ENCODE measurements at regions not wholly inside any gene's neighbourhood (a gene's known extent, or its start where the extent isn't known, plus 50 kb on each side); places are given as distances from the start of the nearest gene placed in this dataset.

- CTCF ChIA-PET: no interaction called here
- Histone ChIP-seq H3K9ac (no peak overlapping the region), H3K36me3 (replicated peaks in 1 of 2; ENCODE audit: control insufficient read depth in 1 of 2, insufficient read depth in 2 of 2, low read length in 1 of 2) (no peaks in the 10 kb centered on the region), H3K4me1 (ENCODE audit: control insufficient read depth in 1 of 2, insufficient read depth in 2 of 2, low read depth in 1 of 2, low read length in 1 of 2) (peaks cover 0 to 4% of the 10 kb centered on the region in 2 experiments; a peak in 1 of 4 replicates), H3F3A (replicated peaks; ENCODE audit: insufficient read depth) (no peaks in the 10 kb centered on the region), H3K4me2 (no peak overlapping the region), H3K4me3 (ENCODE audit: low read depth in 2 of 2, low read length in 1 of 2) (no peak overlapping the region), H4K20me1 (ENCODE audit: insufficient read depth) (no peaks in the 10 kb centered on the region), H3K9me2 (no peaks in the 10 kb centered on the region), H3K27ac (ENCODE audit: low read depth in 2 of 2, low read length in 1 of 2) (no peak overlapping the region), H3K79me2 (ENCODE audit: insufficient read depth) (no peaks in the 10 kb centered on the region), H3K9me3 (no peaks in the 10 kb centered on the region), H3K27me3 (ENCODE audit: insufficient read depth) (no peaks in the 10 kb centered on the region), H2AFZ (ENCODE audit: low read depth) (no peak overlapping the region)
- DNase-seq: no peak
- POLR2A ChIA-PET: no interaction called here
- TF ChIP-seq USF1 (IDR thresholded peaks at IDR 0.05; ENCODE audit: borderline replicate concordance, low read depth) (no peak), ELF1 (IDR thresholded peaks at IDR 0.05) (no peak), MXI1 (IDR thresholded peaks at IDR 0.05; ENCODE audit: low read depth, low read length) (no peak), CTCF (IDR thresholded peaks at IDR 0.05) (no peak), FOXJ3 (CRISPR knock-in tag; IDR thresholded peaks at IDR 0.05) (no peak), CHD2 (IDR thresholded peaks at IDR 0.05; ENCODE audit: low read length, partially characterized antibody) (no peak), TCF12 (IDR thresholded peaks at IDR 0.05) (no peak), SMC3 (IDR thresholded peaks at IDR 0.05; ENCODE audit: low read depth, low read length) (no peak), GABPA (IDR thresholded peaks at IDR 0.05; ENCODE audit: low read depth) (no peak), SIN3A (IDR thresholded peaks at IDR 0.05; ENCODE audit: borderline replicate concordance, low read depth, low read length) (no peak), MEF2A (IDR thresholded peaks at IDR 0.05; ENCODE audit: borderline replicate concordance, low read depth) (no peak), NRF1 (IDR thresholded peaks at IDR 0.05; ENCODE audit: low read depth, low read length) (no peak), NFIC (IDR thresholded peaks at IDR 0.05; ENCODE audit: borderline replicate concordance) (no peak)
- TF ChIP-seq, protein P1, sequence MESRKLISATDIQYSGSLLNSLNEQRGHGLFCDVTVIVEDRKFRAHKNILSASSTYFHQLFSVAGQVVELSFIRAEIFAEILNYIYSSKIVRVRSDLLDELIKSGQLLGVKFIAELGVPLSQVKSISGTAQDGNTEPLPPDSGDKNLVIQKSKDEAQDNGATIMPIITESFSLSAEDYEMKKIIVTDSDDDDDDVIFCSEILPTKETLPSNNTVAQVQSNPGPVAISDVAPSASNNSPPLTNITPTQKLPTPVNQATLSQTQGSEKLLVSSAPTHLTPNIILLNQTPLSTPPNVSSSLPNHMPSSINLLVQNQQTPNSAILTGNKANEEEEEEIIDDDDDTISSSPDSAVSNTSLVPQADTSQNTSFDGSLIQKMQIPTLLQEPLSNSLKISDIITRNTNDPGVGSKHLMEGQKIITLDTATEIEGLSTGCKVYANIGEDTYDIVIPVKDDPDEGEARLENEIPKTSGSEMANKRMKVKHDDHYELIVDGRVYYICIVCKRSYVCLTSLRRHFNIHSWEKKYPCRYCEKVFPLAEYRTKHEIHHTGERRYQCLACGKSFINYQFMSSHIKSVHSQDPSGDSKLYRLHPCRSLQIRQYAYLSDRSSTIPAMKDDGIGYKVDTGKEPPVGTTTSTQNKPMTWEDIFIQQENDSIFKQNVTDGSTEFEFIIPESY (IDR thresholded peaks at IDR 0.05; ENCODE audit: borderline replicate concordance, low read depth): no peak
- WGBS (ENCODE audit: low lambda C conversion rate): 28% methylated on average over 1 of the region's 1 CpG
Observed at GRCh38 chr11:97732011-97732632, 1288.6 kb upstream of the CNTN5 start.

GRCh38 chr11:97738751-97739150 is 1282.0 kb upstream of the CNTN5 start:
- Histone ChIP-seq H3K4me1 (ENCODE audit: control insufficient read depth in 1 of 2, insufficient read depth in 2 of 2, low read depth in 1 of 2, low read length in 1 of 2) (peaks cover 6 to 16% of the 10 kb centered on the region in 2 experiments), H3K9me2 (no peaks in the 10 kb centered on the region), H3K36me3 (replicated peaks in 1 of 2; ENCODE audit: control insufficient read depth in 1 of 2, insufficient read depth in 2 of 2, low read length in 1 of 2) (no peaks in the 10 kb centered on the region), H3K9me3 (no peaks in the 10 kb centered on the region), H3K79me2 (ENCODE audit: insufficient read depth) (no peaks in the 10 kb centered on the region), H3F3A (replicated peaks; ENCODE audit: insufficient read depth) (peaks cover 14% of the 10 kb centered on the region), H3K9ac (no peak overlapping the region), H3K4me2 (no peak overlapping the region), H2AFZ (ENCODE audit: low read depth) (no peak overlapping the region), H3K27ac (ENCODE audit: low read depth in 2 of 2, low read length in 1 of 2) (peak overlapping the region in 1 of 2 experiments; percentile 68; a peak in 1 of 4 replicates), H3K4me3 (ENCODE audit: low read depth in 2 of 2, low read length in 1 of 2) (no peak overlapping the region), H4K20me1 (ENCODE audit: insufficient read depth) (no peaks in the 10 kb centered on the region), H3K27me3 (ENCODE audit: insufficient read depth) (no peaks in the 10 kb centered on the region)
- ChIA-PET POLR2A (no interaction called here), CTCF (no interaction called here)
- TF ChIP-seq JUND (IDR thresholded peaks at IDR 0.05) (no peak), RFX5 (IDR thresholded peaks at IDR 0.05; ENCODE audit: low read length) (no peak), CHD2 (IDR thresholded peaks at IDR 0.05; ENCODE audit: low read length, partially characterized antibody) (no peak), CTCF (IDR thresholded peaks at IDR 0.05) (no peak), MXI1 (IDR thresholded peaks at IDR 0.05; ENCODE audit: low read depth, low read length) (no peak), EZH2phosphoT487 (IDR thresholded peaks at IDR 0.05; ENCODE audit: borderline replicate concordance, low read depth) (no peak), TCF12 (IDR thresholded peaks at IDR 0.05) (no peak), FOXJ3 (CRISPR knock-in tag; IDR thresholded peaks at IDR 0.05) (no peak)
- TF ChIP-seq, protein P2, sequence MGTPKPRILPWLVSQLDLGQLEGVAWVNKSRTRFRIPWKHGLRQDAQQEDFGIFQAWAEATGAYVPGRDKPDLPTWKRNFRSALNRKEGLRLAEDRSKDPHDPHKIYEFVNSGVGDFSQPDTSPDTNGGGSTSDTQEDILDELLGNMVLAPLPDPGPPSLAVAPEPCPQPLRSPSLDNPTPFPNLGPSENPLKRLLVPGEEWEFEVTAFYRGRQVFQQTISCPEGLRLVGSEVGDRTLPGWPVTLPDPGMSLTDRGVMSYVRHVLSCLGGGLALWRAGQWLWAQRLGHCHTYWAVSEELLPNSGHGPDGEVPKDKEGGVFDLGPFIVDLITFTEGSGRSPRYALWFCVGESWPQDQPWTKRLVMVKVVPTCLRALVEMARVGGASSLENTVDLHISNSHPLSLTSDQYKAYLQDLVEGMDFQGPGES (IDR thresholded peaks at IDR 0.05; ENCODE audit: low read depth, low read length): no peak
- TF ChIP-seq, protein P3, sequence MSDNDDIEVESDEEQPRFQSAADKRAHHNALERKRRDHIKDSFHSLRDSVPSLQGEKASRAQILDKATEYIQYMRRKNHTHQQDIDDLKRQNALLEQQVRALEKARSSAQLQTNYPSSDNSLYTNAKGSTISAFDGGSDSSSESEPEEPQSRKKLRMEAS (IDR thresholded peaks at IDR 0.05; ENCODE audit: low read depth): no peak
- DNase-seq: no peak
- 56% methylated on average over 2 of the region's 2 CpGs for WGBS (ENCODE audit: low lambda C conversion rate)

Data from SK-N-SH (cell line).